ENCODE measurements at regions not wholly inside any gene's neighbourhood (a gene's known extent, or its start where the extent isn't known, plus 50 kb on each side); places are given as distances from the start of the nearest gene placed in this dataset.

GRCh38 chr2:6618201-6618600 is 247.5 kb downstream of the CMPK2 start:
- no peak for DNase-seq (ENCODE audit: low spot score in 2 of 2)
- no peak for FAIRE-seq

GRCh38 chr2:6623746-6624145 is 242.0 kb downstream of the CMPK2 start:
- DNase-seq (ENCODE audit: low spot score in 2 of 2), result no peak
- FAIRE-seq, result no peak

- no peak for DNase-seq (ENCODE audit: low spot score in 2 of 2)
- no peak for FAIRE-seq
Measured at GRCh38 chr2:6626401-6627012, 239.2 kb downstream of the CMPK2 start.

GRCh38 chr2:6627316-6627715 is 238.4 kb downstream of the CMPK2 start:
- no peak for DNase-seq (ENCODE audit: low spot score in 2 of 2)
- FAIRE-seq, result no peak

- FAIRE-seq (no peak), DNase-seq (ENCODE audit: low spot score in 2 of 2) (no peak)
Measured at GRCh38 chr2:6630209-6630608, 235.5 kb downstream of the CMPK2 start.

- FAIRE-seq, result no peak
- DNase-seq (ENCODE audit: low spot score in 2 of 2), result no peak
Measured at GRCh38 chr2:6635296-6635695, 230.4 kb downstream of the CMPK2 start.

- FAIRE-seq (no peak), DNase-seq (ENCODE audit: low spot score in 2 of 2) (no peak)
Measured at GRCh38 chr2:6637330-6637729, 228.4 kb downstream of the CMPK2 start.

GRCh38 chr2:6639929-6640620 is 225.6 kb downstream of the CMPK2 start:
- no peak for DNase-seq (ENCODE audit: low spot score in 2 of 2)
- FAIRE-seq, result no peak

GRCh38 chr2:6640621-6641015 is 225.1 kb downstream of the CMPK2 start:
- no peak for FAIRE-seq
- no peak for DNase-seq (ENCODE audit: low spot score in 2 of 2)

GRCh38 chr2:6641956-6642355 is 223.8 kb downstream of the CMPK2 start:
- FAIRE-seq, result no peak

GRCh38 chr2:6644261-6644660 is 221.4 kb downstream of the CMPK2 start:
- DNase-seq (ENCODE audit: low spot score in 2 of 2) (no peak), FAIRE-seq (no peak)

More at GRCh38 chr2:6641956-6642355, 223.8 kb downstream of the CMPK2 start:
- DNase-seq (ENCODE audit: low spot score in 2 of 2), result no peak

- no peak for FAIRE-seq
- DNase-seq (ENCODE audit: low spot score in 2 of 2), result no peak
Measured at GRCh38 chr2:6645004-6645403, 220.7 kb downstream of the CMPK2 start.

- FAIRE-seq, result no peak
Measured at GRCh38 chr2:6645672-6646071, 220.0 kb downstream of the CMPK2 start.

GRCh38 chr2:6647046-6647445 is 218.7 kb downstream of the CMPK2 start:
- DNase-seq (ENCODE audit: low spot score in 2 of 2) (no peak), FAIRE-seq (no peak)

More at GRCh38 chr2:6645672-6646071, 220.0 kb downstream of the CMPK2 start:
- DNase-seq (ENCODE audit: low spot score in 2 of 2), result no peak

- peak in 1 of 2 donors; percentile 6 for DNase-seq (ENCODE audit: low spot score in 2 of 2)
Measured at GRCh38 chr2:6648596-6649247, 217.0 kb downstream of the CMPK2 start.

GRCh38 chr2:6650311-6650710 is 215.4 kb downstream of the CMPK2 start:
- peak; percentile 19 to 24 for DNase-seq (ENCODE audit: low spot score in 2 of 2)

More at GRCh38 chr2:6648596-6649247, 217.0 kb downstream of the CMPK2 start:
- FAIRE-seq, result no peak

GRCh38 chr2:6652251-6652650 is 213.5 kb downstream of the CMPK2 start:
- no peak for FAIRE-seq

More at GRCh38 chr2:6650311-6650710, 215.4 kb downstream of the CMPK2 start:
- FAIRE-seq, result no peak

GRCh38 chr2:6653281-6653750 is 212.4 kb downstream of the CMPK2 start:
- DNase-seq (ENCODE audit: low spot score in 2 of 2), result no peak
- no peak for FAIRE-seq

More at GRCh38 chr2:6652251-6652650, 213.5 kb downstream of the CMPK2 start:
- no peak for DNase-seq (ENCODE audit: low spot score in 2 of 2)

GRCh38 chr2:6654279-6654678 is 211.4 kb downstream of the CMPK2 start:
- DNase-seq (ENCODE audit: low spot score in 2 of 2) (no peak), FAIRE-seq (no peak)

GRCh38 chr2:6656633-6657032 is 209.1 kb downstream of the CMPK2 start:
- FAIRE-seq, result no peak
- DNase-seq (ENCODE audit: low spot score in 2 of 2), result no peak

- DNase-seq (ENCODE audit: low spot score in 2 of 2) (no peak), FAIRE-seq (no peak)
Measured at GRCh38 chr2:6657136-6657535, 208.6 kb downstream of the CMPK2 start.
